Pancreas (tissue), 10 donors: ENCODE measurements at regions not wholly inside any gene's neighbourhood (a gene's known extent, or its start where the extent isn't known, plus 50 kb on each side); places are given as distances from the start of the nearest gene placed in this dataset.

Experiments
- ATAC-seq, 4 donors: fragments of 200-7000 bp; cut with Tn5 transposase; one replicate each; pipeline versions ENCODE4 v1.8.0 to v1.9.1; 2020; ENCODE audit warnings: mild to moderate bottlenecking in 4 of 4, moderate library complexity in 4 of 4
- DNase-seq, 6 donors: peaks; one replicate each; pipeline ENCODE4 v3.0.0-alpha.2; 2020
- FAIRE-seq: peaks from 2 replicates; lab custom pipeline; 2012; peaks lifted over from hg19 to GRCh38; lab: Jason Lieb, UNC
- H3K27ac ChIP-seq, 4 donors: fragments of 200-600 bp; sonication (generic); 1 replicate in 3 of 4; 2 replicates in 1 of 4; pipeline versions ENCODE4 v1.5.0 to v1.8.0; 2020
- H3K27me3 ChIP-seq, 4 donors: fragments of 200-600 bp; one replicate each; pipeline ENCODE4 v1.8.0; 2021
- H3K36me3 ChIP-seq, 3 donors: fragments of 200-600 bp; sonication (generic) in 1 of 3; one replicate each; pipeline versions ENCODE4 v1.5.0 to v1.8.0; 2020 to 2021
- H3K4me1 ChIP-seq, 3 donors: fragments of 200-600 bp; one replicate each; pipeline ENCODE4 v1.8.0; 2021
- H3K4me3 ChIP-seq, 4 donors: fragments of 200-600 bp; sonication (generic) in 2 of 4; one replicate each; pipeline versions ENCODE4 v1.5.0 to v1.8.0; 2020 to 2021
- H3K9me3 ChIP-seq, 4 donors: fragments of 200-600 bp; one replicate each; pipeline ENCODE4 v1.8.0; 2021
- WGBS, 2 donors: extraction: QIAGEN DNeasy Blood & Tissue Kit; methylation state at CpG; one replicate each; pipeline ENCODE4 v1.1.7; 2013; 5-methylcytosine and 5-hydroxymethylcytosine counted together
- intact Hi-C, 3 donors: fragments of 100-400 bp; cut with DNase I; formaldehyde crosslinking; loops; one replicate each; pipeline versions ENCODE4 v1.11.1 to v1.14.2; 2022
- TF ChIP-seq, protein P1 (sequence below), 4 donors: fragments of 200-600 bp; sonication (generic) in 3 of 4; IDR thresholded peaks; one replicate each; pipeline versions ENCODE4 v1.5.0 to v1.8.0; 2021; ENCODE audit warnings: antibody characterized with exemption in 4 of 4
- donor health status: healthy with polysubstance abuse.
- donor health status: DM: no; HTN: no; CAD: no; lungs with moderate emphysema.
- donor health status: DM: no; HTN: no; CAD: no.
- donor health status: control.
- donor health status: control.
- donor health status: Bipolar disorder and iron deficiency.
- donor health status: DM: yes; HTN: yes; CAD: no.
- donor health status: DM: no; HTN: no; CAD: no.
- donor health status: DM: no; HTN: no; CAD: no.
- donor health status: DM: yes; HTN: yes; CAD: no.

DNA sequence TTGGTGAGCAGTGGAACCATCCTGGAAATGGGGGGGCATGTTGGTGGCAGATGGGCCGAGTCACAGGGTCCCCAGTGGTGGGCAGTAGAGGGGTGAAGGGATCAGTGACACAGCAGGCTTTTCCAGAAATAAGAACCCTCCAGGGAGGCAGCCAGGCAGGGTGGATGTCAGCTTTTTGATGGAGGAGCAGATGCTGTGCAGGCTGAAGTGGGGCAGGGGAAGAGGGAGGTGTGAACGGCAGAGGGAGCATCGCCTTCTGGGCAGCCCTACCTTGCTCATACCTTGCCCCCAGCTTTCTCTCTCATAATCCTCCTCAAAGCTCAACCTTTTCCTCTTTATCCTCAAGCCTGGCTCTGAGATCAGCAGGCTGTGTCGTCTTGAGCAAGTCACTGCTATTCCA lies 131.8 kb upstream of the IPO9 start:
- ATAC-seq: no peak
- Histone ChIP-seq H3K4me1 (no peaks in the 10 kb centered on the region), H3K9me3 (no peaks in the 10 kb centered on the region), H3K4me3 (no peak overlapping the region), H3K36me3 (no peaks in the 10 kb centered on the region), H3K27ac (no peak overlapping the region), H3K27me3 (no peaks in the 10 kb centered on the region)
- intact Hi-C loops: loop anchor here in 1 of 3 donors (10.0 kb wide), 1 partner anchor 132 kb away; no protein-coding TSS in a partner anchor
- no peak for DNase-seq
- WGBS, 2 donors: 87 to 94% methylated on average over 4 of the region's 4 CpGs
- no peak for FAIRE-seq
- TF ChIP-seq, protein P1, sequence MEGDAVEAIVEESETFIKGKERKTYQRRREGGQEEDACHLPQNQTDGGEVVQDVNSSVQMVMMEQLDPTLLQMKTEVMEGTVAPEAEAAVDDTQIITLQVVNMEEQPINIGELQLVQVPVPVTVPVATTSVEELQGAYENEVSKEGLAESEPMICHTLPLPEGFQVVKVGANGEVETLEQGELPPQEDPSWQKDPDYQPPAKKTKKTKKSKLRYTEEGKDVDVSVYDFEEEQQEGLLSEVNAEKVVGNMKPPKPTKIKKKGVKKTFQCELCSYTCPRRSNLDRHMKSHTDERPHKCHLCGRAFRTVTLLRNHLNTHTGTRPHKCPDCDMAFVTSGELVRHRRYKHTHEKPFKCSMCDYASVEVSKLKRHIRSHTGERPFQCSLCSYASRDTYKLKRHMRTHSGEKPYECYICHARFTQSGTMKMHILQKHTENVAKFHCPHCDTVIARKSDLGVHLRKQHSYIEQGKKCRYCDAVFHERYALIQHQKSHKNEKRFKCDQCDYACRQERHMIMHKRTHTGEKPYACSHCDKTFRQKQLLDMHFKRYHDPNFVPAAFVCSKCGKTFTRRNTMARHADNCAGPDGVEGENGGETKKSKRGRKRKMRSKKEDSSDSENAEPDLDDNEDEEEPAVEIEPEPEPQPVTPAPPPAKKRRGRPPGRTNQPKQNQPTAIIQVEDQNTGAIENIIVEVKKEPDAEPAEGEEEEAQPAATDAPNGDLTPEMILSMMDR (IDR thresholded peaks at IDR 0.05): no peak

DNA sequence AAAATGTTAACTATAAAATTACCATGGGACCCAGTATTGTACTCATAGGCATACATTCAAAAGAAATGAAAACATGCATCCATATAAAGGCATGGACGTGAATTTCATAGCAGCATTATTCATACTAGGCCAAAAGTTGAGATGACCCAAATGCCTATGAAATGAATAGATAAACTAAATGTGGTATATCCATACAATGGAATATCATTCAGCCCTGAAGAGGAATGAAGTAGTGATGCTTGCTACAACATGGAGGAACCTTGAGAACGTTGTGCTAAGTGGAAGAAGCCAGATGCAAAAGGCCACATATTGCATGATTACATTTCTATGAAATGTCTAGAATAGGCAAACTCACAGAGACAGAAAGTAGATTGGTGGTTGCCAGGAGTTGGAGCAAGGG lies 127.1 kb upstream of the IPO9 start:
- TF ChIP-seq, protein P1 (IDR thresholded peaks at IDR 0.05): no peak
- FAIRE-seq: no peak
- H3K27ac ChIP-seq: no peak overlapping the region
- ATAC-seq: no peak
- peaks cover 0 to 3% (median 0%) of the 10 kb centered on the region in 3 donors for H3K4me1 ChIP-seq
- H3K27me3 ChIP-seq: no peaks in the 10 kb centered on the region
- WGBS, 2 donors: 88% methylated on average over 2 of the region's 2 CpGs
- no peak for DNase-seq
- H3K4me3 ChIP-seq: no peak overlapping the region
- H3K9me3 ChIP-seq: no peaks in the 10 kb centered on the region
- intact Hi-C loops: loop anchor here in 1 of 3 donors (2.0 kb wide), 1 partner anchor 141 kb away; no protein-coding TSS in a partner anchor
- no peaks in the 10 kb centered on the region for H3K36me3 ChIP-seq

DNA sequence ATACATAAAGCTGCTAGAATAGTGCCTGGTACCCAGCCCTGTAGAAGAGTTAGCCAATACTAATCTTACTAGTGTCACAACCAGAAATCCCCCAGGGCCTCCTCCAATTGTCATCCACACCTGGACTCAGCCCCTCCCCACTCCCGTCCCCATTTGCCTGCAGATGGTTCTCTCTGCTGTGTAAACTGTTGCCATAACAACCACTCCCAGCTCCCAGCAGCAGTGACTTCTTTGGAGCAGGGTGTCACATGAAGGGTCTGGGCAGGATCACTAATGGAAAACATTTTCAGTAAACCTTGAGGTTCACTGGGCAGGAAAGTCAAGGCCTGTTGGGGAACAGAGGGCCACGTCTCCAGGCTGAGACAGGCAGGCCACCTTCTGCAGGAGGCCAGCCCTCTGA lies 126.0 kb upstream of the IPO9 start:
- ATAC-seq (peak; percentile 76 to 85 (median 82)), FAIRE-seq (no peak), DNase-seq (peak in 5 of 6 donors; percentile 55 to 83 (median 68))
- peak overlapping the region in 3 of 4 donors; percentile 1 to 23 (median 1) for H3K27ac ChIP-seq
- no peaks in the 10 kb centered on the region for H3K36me3 ChIP-seq
- H3K4me1 ChIP-seq: peaks cover 0 to 3% (median 0%) of the 10 kb centered on the region in 3 donors
- H3K4me3 ChIP-seq: no peak overlapping the region
- no peaks in the 10 kb centered on the region for H3K9me3 ChIP-seq
- WGBS, 2 donors: 47 to 69% methylated on average over 2 of the region's 2 CpGs
- H3K27me3 ChIP-seq: no peaks in the 10 kb centered on the region
- intact Hi-C loops: loop anchor here in 1 of 3 donors (2.0 kb wide), 1 partner anchor 142 kb away; no protein-coding TSS in a partner anchor
- TF ChIP-seq, protein P1 (IDR thresholded peaks at IDR 0.05): no peak

DNA sequence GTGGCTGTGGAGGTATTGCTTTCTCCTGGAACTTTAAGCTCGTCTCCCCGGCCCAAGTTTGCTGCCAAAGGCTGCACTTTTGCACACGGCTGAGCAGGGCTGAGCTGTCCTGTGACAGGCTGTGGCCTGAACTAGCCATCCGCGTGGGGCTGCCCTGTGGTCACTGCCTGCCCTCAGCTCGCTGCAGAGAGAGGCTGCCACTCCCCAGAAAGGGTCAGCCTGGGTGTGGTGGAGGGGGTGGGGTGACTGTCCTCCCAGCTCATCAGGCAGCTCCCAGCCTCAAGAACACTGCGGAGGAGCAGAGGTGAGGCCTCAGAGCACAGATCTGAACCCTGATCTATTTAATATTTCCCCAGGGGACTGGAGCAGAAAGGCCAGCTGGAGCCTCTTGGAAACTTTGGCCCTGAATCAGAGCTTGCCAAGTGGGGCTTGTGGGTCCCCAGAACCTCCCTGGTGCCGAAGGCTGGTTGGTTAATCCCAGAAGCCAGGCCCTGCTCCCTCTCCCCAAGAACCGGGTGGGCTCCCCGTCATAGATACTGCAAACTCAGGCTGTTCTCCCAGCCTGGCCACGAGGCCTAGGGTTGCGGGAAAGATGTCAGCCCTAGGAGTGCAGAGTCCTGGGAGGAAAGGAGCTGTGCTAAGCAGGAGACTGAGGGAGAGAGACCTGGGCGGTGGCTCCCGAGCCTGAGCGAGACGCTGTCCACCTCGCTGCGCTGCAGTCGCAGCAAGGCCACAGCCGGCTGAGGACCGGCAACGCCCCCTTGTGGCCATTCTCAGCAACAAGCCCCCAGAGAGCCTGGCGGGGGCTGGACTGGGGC lies 125.1 kb upstream of the IPO9 start:
- intact Hi-C loops: loop anchor here in 1 of 3 donors (2.0 kb wide), 1 partner anchor 143 kb away; no protein-coding TSS in a partner anchor

More for the DNA sequence above, 125.1 kb upstream of the IPO9 start:
- FAIRE-seq: no peak
- H3K4me3 ChIP-seq: no peak overlapping the region
- peaks cover 0 to 3% (median 0%) of the 10 kb centered on the region in 3 donors for H3K4me1 ChIP-seq
- peak; percentile 73 to 95 (median 88) for DNase-seq
- no peaks in the 10 kb centered on the region for H3K9me3 ChIP-seq
- no peaks in the 10 kb centered on the region for H3K27me3 ChIP-seq
- peak overlapping the region in 3 of 4 donors; percentile 1 to 23 (median 1) for H3K27ac ChIP-seq
- peak; percentile 91 to 95 (median 92) for ATAC-seq
- TF ChIP-seq, protein P1 (IDR thresholded peaks at IDR 0.05): peak; percentile 92 to 98 (median 95)
- H3K36me3 ChIP-seq: no peaks in the 10 kb centered on the region
- WGBS, 2 donors: 33 to 34% methylated on average over 23 of the region's 23 CpGs
